ENCODE measurements at regions not wholly inside any gene's neighbourhood (a gene's known extent, or its start where the extent isn't known, plus 50 kb on each side); places are given as distances from the start of the nearest gene placed in this dataset.

DNA sequence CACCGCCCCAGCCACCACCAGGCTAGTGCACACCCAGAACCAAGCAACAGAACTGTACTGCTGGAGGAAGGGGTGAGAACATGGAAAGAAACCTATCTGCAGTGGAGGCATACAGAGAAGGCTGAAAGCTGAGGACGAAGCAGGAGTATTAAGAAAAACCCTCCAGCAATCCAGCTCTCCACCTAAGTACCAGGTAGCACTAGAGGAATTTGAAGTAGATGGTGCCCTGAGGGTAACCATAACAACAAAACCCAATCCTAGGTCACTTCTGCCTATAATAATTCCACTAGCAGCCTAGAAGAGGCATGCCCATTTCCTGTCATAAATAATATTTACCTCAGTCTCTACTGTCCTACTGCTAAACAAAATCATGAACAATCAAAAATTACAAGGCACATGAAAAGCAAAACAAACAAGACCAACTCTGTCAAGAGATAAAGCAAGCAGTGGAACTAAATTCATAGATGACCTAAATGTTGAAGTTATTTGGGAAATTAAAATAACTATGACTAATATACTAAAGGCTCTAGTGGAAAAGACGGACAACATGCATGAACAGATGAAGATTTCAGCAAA lies 51.1 kb downstream of the HYCC1 start:
- H3K9me3 ChIP-seq (ENCODE audit: control insufficient read depth, insufficient read depth, low read depth, low read length): no peaks in the 10 kb centered on the region
- H3K27ac ChIP-seq (ENCODE audit: low read depth, low read length): no peak overlapping the region
- peaks cover 54% of the 10 kb centered on the region for H3K36me3 ChIP-seq (ENCODE audit: control insufficient read depth, insufficient read depth, low read length)
- no peaks in the 10 kb centered on the region for H3K4me1 ChIP-seq (ENCODE audit: control insufficient read depth, insufficient read depth, low read length)
- no peak overlapping the region for H3K4me3 ChIP-seq (ENCODE audit: low read depth, low read length)
- H3K9ac ChIP-seq (ENCODE audit: low read length): no peak overlapping the region
- H3K27me3 ChIP-seq (ENCODE audit: control insufficient read depth, insufficient read depth, low read length): no peaks in the 10 kb centered on the region

DNA sequence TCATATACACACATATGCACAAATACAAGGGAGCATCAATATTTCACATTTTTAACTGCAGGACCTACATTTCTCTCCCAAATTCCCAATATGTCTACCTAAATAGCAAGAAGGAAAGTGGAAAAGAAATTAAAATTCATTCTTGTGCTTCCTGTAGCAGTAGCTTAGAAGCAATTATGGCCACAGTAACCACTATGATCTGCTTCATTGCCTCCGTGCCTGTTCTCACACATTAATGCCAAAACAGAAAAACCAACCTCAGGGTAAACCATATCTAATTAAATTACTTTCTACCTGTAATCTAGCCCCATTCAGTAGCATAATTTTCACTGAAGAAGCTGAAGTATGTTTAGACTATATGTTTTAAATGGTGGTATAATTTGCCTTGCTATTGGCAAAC lies 55.2 kb downstream of the HYCC1 start:
- Histone ChIP-seq H3K9me3 (ENCODE audit: control insufficient read depth, insufficient read depth, low read depth, low read length) (no peaks in the 10 kb centered on the region), H3K4me3 (ENCODE audit: low read depth, low read length) (no peak overlapping the region), H3K9ac (ENCODE audit: low read length) (no peak overlapping the region), H3K36me3 (ENCODE audit: control insufficient read depth, insufficient read depth, low read length) (peaks cover 42% of the 10 kb centered on the region), H3K4me1 (ENCODE audit: control insufficient read depth, insufficient read depth, low read length) (no peaks in the 10 kb centered on the region), H3K27ac (ENCODE audit: low read depth, low read length) (no peak overlapping the region), H3K27me3 (ENCODE audit: control insufficient read depth, insufficient read depth, low read length) (no peaks in the 10 kb centered on the region)

DNA sequence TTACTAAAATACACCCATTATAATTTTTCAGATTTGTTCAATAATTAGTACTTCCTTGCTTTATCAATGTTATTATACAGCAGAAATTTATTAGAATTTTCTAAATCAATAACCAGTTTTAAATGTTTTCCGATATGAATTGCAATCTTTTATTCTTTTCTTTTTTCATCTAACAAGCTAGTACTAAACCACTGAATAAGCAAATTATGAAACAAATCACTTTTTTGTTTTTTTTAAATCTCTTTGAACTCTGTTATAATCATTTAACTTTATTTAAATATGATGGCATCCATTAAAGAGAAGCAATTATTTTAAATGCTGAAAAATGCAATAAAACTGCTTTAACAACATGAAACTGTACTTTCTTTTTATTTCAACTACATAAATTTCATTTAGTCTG lies 59.7 kb downstream of the HYCC1 start:
- H3K27me3 ChIP-seq (ENCODE audit: control insufficient read depth, insufficient read depth, low read length): no peaks in the 10 kb centered on the region
- no peaks in the 10 kb centered on the region for H3K9me3 ChIP-seq (ENCODE audit: control insufficient read depth, insufficient read depth, low read depth, low read length)
- H3K9ac ChIP-seq (ENCODE audit: low read length): no peak overlapping the region
- peaks cover 12% of the 10 kb centered on the region for H3K36me3 ChIP-seq (ENCODE audit: control insufficient read depth, insufficient read depth, low read length)
- peaks cover 35% of the 10 kb centered on the region for H3K4me1 ChIP-seq (ENCODE audit: control insufficient read depth, insufficient read depth, low read length)
- no peak overlapping the region for H3K4me3 ChIP-seq (ENCODE audit: low read depth, low read length)
- no peak overlapping the region for H3K27ac ChIP-seq (ENCODE audit: low read depth, low read length)

DNA sequence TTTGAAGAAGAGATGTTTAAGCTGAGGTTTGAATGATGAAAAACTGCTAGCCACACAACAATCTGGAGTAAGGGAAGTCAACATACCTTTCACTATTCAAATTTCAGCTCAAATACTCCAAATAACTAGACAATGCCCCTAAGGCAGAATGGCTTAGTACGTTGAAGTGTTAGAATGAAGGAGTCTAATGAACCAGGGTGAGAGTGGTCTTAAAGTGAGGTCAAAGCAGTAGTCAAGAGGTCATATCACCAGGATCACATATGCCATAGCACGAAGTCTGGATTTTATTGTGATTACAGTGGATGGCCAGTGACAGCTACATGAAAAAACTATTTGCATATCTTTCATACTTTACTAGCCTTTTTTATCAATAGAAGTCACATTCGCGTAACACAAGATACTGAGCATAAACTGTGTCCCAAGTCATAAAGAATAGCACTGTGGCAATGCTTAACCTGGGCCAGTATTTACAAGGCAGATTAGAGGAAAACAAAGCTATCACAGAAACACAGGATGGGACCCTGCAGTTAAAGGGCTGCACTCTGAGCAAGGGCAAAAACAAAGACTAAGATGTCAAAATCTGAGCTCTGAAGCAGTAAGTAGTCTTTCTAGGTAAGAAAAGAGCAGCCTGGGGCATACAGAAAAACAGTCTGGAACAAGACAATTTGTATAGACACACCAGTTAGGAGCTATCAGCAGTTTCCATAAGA lies 61.5 kb downstream of the HYCC1 start:
- Histone ChIP-seq H3K9ac (ENCODE audit: low read length) (no peak overlapping the region), H3K27me3 (ENCODE audit: control insufficient read depth, insufficient read depth, low read length) (no peaks in the 10 kb centered on the region), H3K4me3 (ENCODE audit: low read depth, low read length) (no peak overlapping the region), H3K4me1 (ENCODE audit: control insufficient read depth, insufficient read depth, low read length) (peaks cover 42% of the 10 kb centered on the region), H3K9me3 (ENCODE audit: control insufficient read depth, insufficient read depth, low read depth, low read length) (no peaks in the 10 kb centered on the region), H3K27ac (ENCODE audit: low read depth, low read length) (no peak overlapping the region), H3K36me3 (ENCODE audit: control insufficient read depth, insufficient read depth, low read length) (no peaks in the 10 kb centered on the region)

DNA sequence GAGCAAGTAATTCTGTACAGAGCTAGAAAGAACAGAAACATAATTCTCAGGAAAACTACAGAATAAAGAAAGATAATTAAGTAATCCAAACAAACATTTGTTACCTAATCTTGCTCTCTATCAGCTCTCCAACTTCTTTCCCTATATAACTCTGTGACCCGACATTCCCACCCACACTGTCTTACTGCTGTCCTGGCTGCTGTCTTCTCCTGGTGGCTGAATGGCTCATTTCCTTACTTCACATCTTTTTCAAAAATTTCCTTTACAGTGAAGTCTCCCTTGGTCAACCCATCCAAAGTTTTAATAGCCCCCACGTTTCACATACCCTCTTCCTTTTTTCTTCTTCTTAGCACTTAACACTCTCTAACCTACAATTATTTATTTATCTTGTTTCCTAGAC lies 64.0 kb downstream of the HYCC1 start:
- no peak overlapping the region for H3K4me3 ChIP-seq (ENCODE audit: low read depth, low read length)
- peaks cover 42% of the 10 kb centered on the region for H3K4me1 ChIP-seq (ENCODE audit: control insufficient read depth, insufficient read depth, low read length)
- H3K27ac ChIP-seq (ENCODE audit: low read depth, low read length): no peak overlapping the region
- H3K36me3 ChIP-seq (ENCODE audit: control insufficient read depth, insufficient read depth, low read length): peaks cover 13% of the 10 kb centered on the region
- no peaks in the 10 kb centered on the region for H3K9me3 ChIP-seq (ENCODE audit: control insufficient read depth, insufficient read depth, low read depth, low read length)
- no peaks in the 10 kb centered on the region for H3K27me3 ChIP-seq (ENCODE audit: control insufficient read depth, insufficient read depth, low read length)
- no peak overlapping the region for H3K9ac ChIP-seq (ENCODE audit: low read length)

DNA sequence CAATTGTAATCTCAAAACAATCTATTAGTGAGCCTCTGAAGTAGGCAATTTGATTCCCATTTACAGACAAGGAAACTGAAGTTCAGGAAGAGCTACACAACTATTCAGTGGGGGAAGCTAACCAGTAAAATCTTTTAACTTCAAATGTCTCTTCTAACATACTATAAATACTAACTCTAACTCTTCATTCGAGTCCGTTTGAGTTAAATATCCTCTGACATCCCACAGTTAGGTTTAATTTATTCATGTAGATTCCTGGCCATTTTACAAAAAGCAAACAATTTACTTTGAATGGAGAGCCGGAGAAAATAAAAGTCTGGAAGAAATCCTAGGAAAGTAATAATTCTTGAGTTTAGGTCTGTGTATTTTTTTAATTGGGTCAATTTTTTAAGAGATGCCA lies 64.7 kb downstream of the HYCC1 start:
- Histone ChIP-seq H3K9ac (ENCODE audit: low read length) (no peak overlapping the region), H3K4me1 (ENCODE audit: control insufficient read depth, insufficient read depth, low read length) (peaks cover 42% of the 10 kb centered on the region), H3K36me3 (ENCODE audit: control insufficient read depth, insufficient read depth, low read length) (peaks cover 13% of the 10 kb centered on the region), H3K9me3 (ENCODE audit: control insufficient read depth, insufficient read depth, low read depth, low read length) (no peaks in the 10 kb centered on the region), H3K27ac (ENCODE audit: low read depth, low read length) (no peak overlapping the region), H3K27me3 (ENCODE audit: control insufficient read depth, insufficient read depth, low read length) (no peaks in the 10 kb centered on the region), H3K4me3 (ENCODE audit: low read depth, low read length) (no peak overlapping the region)

DNA sequence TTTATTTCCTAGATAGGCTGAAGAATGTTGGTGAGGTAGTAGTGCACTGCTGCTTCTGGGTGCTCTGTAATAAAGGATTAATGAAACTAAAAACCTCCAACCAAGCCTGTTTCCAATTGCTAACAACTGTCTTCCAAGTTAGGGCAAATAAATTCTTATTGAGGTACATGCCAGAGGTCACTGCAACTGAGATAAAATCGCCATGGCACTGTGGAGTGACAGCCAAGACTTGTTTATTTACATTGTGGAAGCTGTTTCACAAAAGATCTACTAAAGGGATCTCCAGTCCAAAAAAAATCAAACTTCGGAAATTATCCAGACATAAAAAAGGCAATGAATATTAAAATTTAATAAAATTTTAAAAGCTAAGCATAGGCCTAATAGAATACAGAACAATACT lies 65.2 kb downstream of the HYCC1 start:
- no peak overlapping the region for H3K9ac ChIP-seq (ENCODE audit: low read length)
- H3K4me1 ChIP-seq (ENCODE audit: control insufficient read depth, insufficient read depth, low read length): peaks cover 42% of the 10 kb centered on the region
- H3K27me3 ChIP-seq (ENCODE audit: control insufficient read depth, insufficient read depth, low read length): no peaks in the 10 kb centered on the region
- H3K9me3 ChIP-seq (ENCODE audit: control insufficient read depth, insufficient read depth, low read depth, low read length): no peaks in the 10 kb centered on the region
- H3K36me3 ChIP-seq (ENCODE audit: control insufficient read depth, insufficient read depth, low read length): peaks cover 13% of the 10 kb centered on the region
- no peak overlapping the region for H3K4me3 ChIP-seq (ENCODE audit: low read depth, low read length)
- no peak overlapping the region for H3K27ac ChIP-seq (ENCODE audit: low read depth, low read length)

DNA sequence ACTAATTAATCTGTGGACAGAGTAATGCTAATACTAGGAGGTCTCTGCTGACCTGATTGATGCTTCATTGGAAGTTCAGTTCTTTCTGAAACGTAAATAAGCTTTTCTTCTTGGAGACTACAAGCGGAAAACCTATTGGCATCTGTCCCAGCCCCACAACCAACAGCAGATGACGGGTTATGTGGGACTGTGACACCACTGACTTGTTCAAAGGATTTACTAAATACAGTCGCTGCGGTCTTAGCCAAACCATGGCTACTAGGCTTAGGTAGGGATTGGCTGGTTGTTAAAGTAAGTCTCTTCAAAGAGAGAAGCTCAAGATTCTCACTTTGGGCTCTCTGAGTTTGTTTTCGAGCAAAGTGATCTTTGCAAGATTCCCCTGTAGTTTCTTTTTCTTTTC lies 68.3 kb downstream of the HYCC1 start:
- Histone ChIP-seq H3K36me3 (ENCODE audit: control insufficient read depth, insufficient read depth, low read length) (peaks cover 17% of the 10 kb centered on the region), H3K4me1 (ENCODE audit: control insufficient read depth, insufficient read depth, low read length) (peaks cover 30% of the 10 kb centered on the region), H3K27me3 (ENCODE audit: control insufficient read depth, insufficient read depth, low read length) (no peaks in the 10 kb centered on the region), H3K9me3 (ENCODE audit: control insufficient read depth, insufficient read depth, low read depth, low read length) (no peaks in the 10 kb centered on the region), H3K27ac (ENCODE audit: low read depth, low read length) (no peak overlapping the region), H3K9ac (ENCODE audit: low read length) (no peak overlapping the region), H3K4me3 (ENCODE audit: low read depth, low read length) (no peak overlapping the region)

DNA sequence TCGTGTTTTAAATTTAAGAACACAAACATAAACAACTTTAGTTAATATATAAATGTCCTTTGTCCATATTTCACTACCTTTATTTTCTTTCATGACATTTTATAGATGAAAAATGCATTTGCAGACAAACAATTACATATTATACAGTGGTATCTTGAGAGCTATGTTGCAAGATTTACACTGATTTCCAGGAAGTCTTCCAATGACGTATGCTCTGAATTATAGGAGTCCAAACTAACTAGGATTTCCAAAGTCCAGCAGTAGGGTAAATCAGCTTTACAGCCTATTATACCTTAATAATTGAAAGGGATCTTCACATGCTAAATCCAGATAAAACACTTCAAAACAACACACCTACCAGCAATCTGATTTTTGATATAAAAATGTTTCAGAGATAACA lies 69.4 kb downstream of the HYCC1 start:
- Histone ChIP-seq H3K4me3 (ENCODE audit: low read depth, low read length) (no peak overlapping the region), H3K9me3 (ENCODE audit: control insufficient read depth, insufficient read depth, low read depth, low read length) (no peaks in the 10 kb centered on the region), H3K27ac (ENCODE audit: low read depth, low read length) (no peak overlapping the region), H3K36me3 (ENCODE audit: control insufficient read depth, insufficient read depth, low read length) (peaks cover 18% of the 10 kb centered on the region), H3K9ac (ENCODE audit: low read length) (no peak overlapping the region), H3K4me1 (ENCODE audit: control insufficient read depth, insufficient read depth, low read length) (peaks cover 20% of the 10 kb centered on the region), H3K27me3 (ENCODE audit: control insufficient read depth, insufficient read depth, low read length) (no peaks in the 10 kb centered on the region)

DNA sequence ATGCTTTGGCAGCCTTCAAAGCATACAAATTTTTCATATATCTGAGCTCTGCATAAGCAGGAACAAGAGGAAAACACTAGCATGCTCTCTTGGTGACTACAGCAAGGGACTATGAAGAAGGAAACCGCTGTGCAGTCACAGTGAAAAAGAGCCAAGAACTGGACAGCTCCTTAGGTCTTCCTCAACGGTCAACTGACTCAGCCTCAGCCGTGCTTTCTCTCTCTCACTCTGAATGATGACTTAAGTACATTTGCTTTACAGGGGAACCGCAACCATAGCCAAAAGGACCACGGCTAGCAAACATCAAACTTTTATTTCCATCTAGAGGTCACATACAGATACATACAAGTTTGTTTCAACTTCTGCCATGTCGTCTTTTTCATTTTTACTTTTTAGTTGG lies 69.9 kb downstream of the HYCC1 start:
- H3K36me3 ChIP-seq (ENCODE audit: control insufficient read depth, insufficient read depth, low read length): peaks cover 18% of the 10 kb centered on the region

DNA sequence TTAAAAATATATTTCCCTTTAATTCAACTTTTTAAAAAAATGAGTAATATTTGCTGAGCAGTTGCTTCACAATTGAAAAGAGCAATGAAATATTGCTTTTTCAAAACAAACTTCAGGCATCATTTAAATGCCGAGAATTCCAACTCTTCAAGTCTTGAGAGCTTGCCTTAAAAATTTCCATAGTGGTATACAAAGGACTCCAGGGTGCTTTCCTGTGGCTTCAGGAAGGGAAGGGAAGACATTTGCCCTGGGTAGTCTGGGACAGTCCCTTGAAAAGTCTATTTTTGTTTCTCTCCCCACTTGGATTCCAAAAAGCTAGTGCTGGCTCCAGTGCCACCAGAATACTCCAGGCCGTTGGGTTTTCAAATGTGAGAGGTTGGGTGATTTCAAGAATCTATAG lies 71.7 kb downstream of the HYCC1 start:
- no peak overlapping the region for H3K9ac ChIP-seq (ENCODE audit: low read length)
- no peaks in the 10 kb centered on the region for H3K9me3 ChIP-seq (ENCODE audit: control insufficient read depth, insufficient read depth, low read depth, low read length)
- no peak overlapping the region for H3K4me3 ChIP-seq (ENCODE audit: low read depth, low read length)
- peaks cover 20% of the 10 kb centered on the region for H3K4me1 ChIP-seq (ENCODE audit: control insufficient read depth, insufficient read depth, low read length)
- H3K27me3 ChIP-seq (ENCODE audit: control insufficient read depth, insufficient read depth, low read length): no peaks in the 10 kb centered on the region
- peaks cover 17% of the 10 kb centered on the region for H3K36me3 ChIP-seq (ENCODE audit: control insufficient read depth, insufficient read depth, low read length)
- peak overlapping the region; percentile 54; the same call in 1 of the 2 replicates for H3K27ac ChIP-seq (ENCODE audit: low read depth, low read length)

More for the DNA sequence above, 69.9 kb downstream of the HYCC1 start:
- no peaks in the 10 kb centered on the region for H3K9me3 ChIP-seq (ENCODE audit: control insufficient read depth, insufficient read depth, low read depth, low read length)
- no peak overlapping the region for H3K9ac ChIP-seq (ENCODE audit: low read length)
- no peak overlapping the region for H3K27ac ChIP-seq (ENCODE audit: low read depth, low read length)
- H3K4me1 ChIP-seq (ENCODE audit: control insufficient read depth, insufficient read depth, low read length): peaks cover 16% of the 10 kb centered on the region
- H3K27me3 ChIP-seq (ENCODE audit: control insufficient read depth, insufficient read depth, low read length): no peaks in the 10 kb centered on the region
- no peak overlapping the region for H3K4me3 ChIP-seq (ENCODE audit: low read depth, low read length)
